Islet precursor cell (in vitro differentiated cells): ENCODE measurements at regions not wholly inside any gene's neighbourhood (a gene's known extent, or its start where the extent isn't known, plus 50 kb on each side); places are given as distances from the start of the nearest gene placed in this dataset.
"Not testable (repeated sequence)": the region's sequence is repeated elsewhere in the genome, so short reads cannot be mapped to it uniquely, and the experiment has no call there.

Experiments
- DNase-seq: peaks from one replicate; pipeline ENCODE4 v3.0.0-alpha.2; 2018

- DNase-seq, result no peak
These were observed 50.9 kb downstream of the DISP1 start for GRCh38 chr1:222865718-222866117.

GRCh38 chr1:222867316-222867715, 52.5 kb downstream of the DISP1 start:
- DNase-seq, result no peak

GRCh38 chr1:222876182-222876581, 61.3 kb downstream of the DISP1 start:
- no peak for DNase-seq

- peak; percentile 85 for DNase-seq
These were observed 63.0 kb downstream of the DISP1 start for GRCh38 chr1:222877854-222878253.

- DNase-seq, result no peak
These were observed 65.7 kb downstream of the DISP1 start for GRCh38 chr1:222880587-222880986.

GRCh38 chr1:222886194-222886854, 71.5 kb downstream of the DISP1 start:
- DNase-seq, result no peak

- DNase-seq, result no peak
These were observed 72.1 kb downstream of the DISP1 start for GRCh38 chr1:222886878-222887351.

- no peak for DNase-seq
These were observed 74.6 kb downstream of the DISP1 start for GRCh38 chr1:222889440-222889839.

GRCh38 chr1:222890716-222891115, 75.9 kb downstream of the DISP1 start:
- no peak for DNase-seq

GRCh38 chr1:222891578-222891977, 76.7 kb downstream of the DISP1 start:
- no peak for DNase-seq

GRCh38 chr1:222892137-222892769, 77.4 kb downstream of the DISP1 start:
- DNase-seq, result no peak

- no peak for DNase-seq
These were observed 78.4 kb downstream of the DISP1 start for GRCh38 chr1:222893255-222893654.

GRCh38 chr1:222894331-222894730, 79.5 kb downstream of the DISP1 start:
- no peak for DNase-seq

GRCh38 chr1:222896630-222897526, 82.0 kb downstream of the DISP1 start:
- DNase-seq, result no peak

GRCh38 chr1:222897527-222898190, 82.8 kb downstream of the DISP1 start:
- no peak for DNase-seq

- DNase-seq, result no peak
These were observed 83.3 kb downstream of the DISP1 start for GRCh38 chr1:222898191-222898527.

GRCh38 chr1:222899471-222899870, 84.6 kb downstream of the DISP1 start:
- DNase-seq, result no peak

GRCh38 chr1:222904451-222904850, 89.6 kb downstream of the DISP1 start:
- DNase-seq, result no peak

GRCh38 chr1:222905151-222905550, 90.3 kb downstream of the DISP1 start:
- DNase-seq, result no peak

GRCh38 chr1:222906271-222906739, 91.5 kb downstream of the DISP1 start:
- not testable (repeated sequence) for DNase-seq

- DNase-seq, result no peak
These were observed 94.7 kb downstream of the DISP1 start for GRCh38 chr1:222909586-222909985.

- no peak for DNase-seq
These were observed 95.9 kb downstream of the DISP1 start for GRCh38 chr1:222910699-222911098.

GRCh38 chr1:222911866-222912265, 97.0 kb downstream of the DISP1 start:
- DNase-seq, result no peak
